GM23248 (cell line): ENCODE measurements at regions not wholly inside any gene's neighbourhood (a gene's known extent, or its start where the extent isn't known, plus 50 kb on each side); places are given as distances from the start of the nearest gene placed in this dataset.

ENCODE experiments used
- DNase-seq: peaks from one replicate; pipeline ENCODE4 v3.0.0-alpha.2; 2015
- H2AFZ ChIP-seq: fragments of 200-600 bp; sonication (generic); 2 replicates; pipeline ENCODE4 v1.6.1; 2016; ENCODE audit warnings: antibody characterized with exemption
- H3F3A ChIP-seq: fragments of 200-600 bp; sonication (generic); 2 replicates; pipeline ENCODE4 v1.6.1; 2016; ENCODE audit warnings: mild to moderate bottlenecking, antibody characterized with exemption, mixed run types; ENCODE audit not compliant: insufficient read depth
- H3K27ac ChIP-seq: fragments of 200-600 bp; sonication (generic); 2 replicates; pipeline ENCODE4 v1.5.1; 2016; ENCODE audit warnings: mild to moderate bottlenecking
- H3K27me3 ChIP-seq: fragments of 200-600 bp; sonication (generic); replicated peaks from 2 replicates; pipeline ENCODE4 v1.6.1; 2016; ENCODE audit warnings: mild to moderate bottlenecking; ENCODE audit not compliant: insufficient read depth
- H3K36me3 ChIP-seq: fragments of 200-600 bp; sonication (generic); 2 replicates; pipeline ENCODE4 v1.6.1; 2016; ENCODE audit warnings: low read depth, mild to moderate bottlenecking
- H3K4me1 ChIP-seq: fragments of 200-600 bp; sonication (generic); 2 replicates; pipeline ENCODE4 v1.6.1; 2016; ENCODE audit warnings: mild to moderate bottlenecking; ENCODE audit not compliant: insufficient read depth
- H3K4me2 ChIP-seq: fragments of 200-600 bp; sonication (generic); one replicate; pipeline ENCODE4 v1.6.1; 2016; ENCODE audit warnings: mild to moderate bottlenecking; ENCODE audit not compliant: unreplicated experiment
- H3K4me3 ChIP-seq: fragments of 200-600 bp; sonication (generic); 2 replicates; pipeline ENCODE4 v1.5.1; 2016; ENCODE audit warnings: mild to moderate bottlenecking
- H3K79me2 ChIP-seq: fragments of 200-600 bp; sonication (generic); 2 replicates; pipeline ENCODE4 v1.6.1; 2016; ENCODE audit warnings: mild to moderate bottlenecking; ENCODE audit not compliant: insufficient read depth
- H3K9ac ChIP-seq: fragments of 200-600 bp; sonication (generic); 2 replicates; pipeline ENCODE4 v1.6.1; 2016; ENCODE audit warnings: mild to moderate bottlenecking
- H3K9me2 ChIP-seq: fragments of 200-600 bp; sonication (generic); 2 replicates; pipeline ENCODE4 v1.6.1; 2016; ENCODE audit warnings: mixed run types, mild to moderate bottlenecking, moderate library complexity; ENCODE audit not compliant: insufficient read depth
- H3K9me3 ChIP-seq: fragments of 200-600 bp; sonication (generic); one replicate; pipeline ENCODE4 v1.6.1; 2017; ENCODE audit warnings: low read depth
- H4K20me1 ChIP-seq: fragments of 200-600 bp; sonication (generic); 2 replicates; pipeline ENCODE4 v1.6.0; 2016; ENCODE audit not compliant: insufficient read depth
- EZH2 ChIP-seq: fragments of 200-600 bp; sonication (generic); IDR thresholded peaks from 2 replicates; pipeline ENCODE4 v1.6.1; 2018; ENCODE audit warnings: antibody characterized with exemption, mild to moderate bottlenecking; ENCODE audit not compliant: insufficient read depth, poor library complexity, severe bottlenecking
- EZH2phosphoT487 ChIP-seq: fragments of 200-600 bp; sonication (generic); IDR thresholded peaks from 2 replicates; pipeline ENCODE4 v1.6.1; 2018; ENCODE audit warnings: antibody characterized with exemption, moderate library complexity, mild to moderate bottlenecking, low read depth; ENCODE audit not compliant: insufficient read depth
- WGBS, 2 experiments: methylation state at CpG; one replicate each; pipeline ENCODE4 v1.1.6; 2015 to 2017; ENCODE audit warnings: low lambda C conversion rate in 2 of 2, low coverage in 1 of 2; ENCODE audit errors: missing lambda C conversion rate in 2 of 2; 5-methylcytosine and 5-hydroxymethylcytosine counted together
- in situ Hi-C: fragments of 300-500 bp; cut with MboI; formaldehyde crosslinking; loops from 2 replicates; pipeline ENCODE4 v1.15.0; 2020

DNA sequence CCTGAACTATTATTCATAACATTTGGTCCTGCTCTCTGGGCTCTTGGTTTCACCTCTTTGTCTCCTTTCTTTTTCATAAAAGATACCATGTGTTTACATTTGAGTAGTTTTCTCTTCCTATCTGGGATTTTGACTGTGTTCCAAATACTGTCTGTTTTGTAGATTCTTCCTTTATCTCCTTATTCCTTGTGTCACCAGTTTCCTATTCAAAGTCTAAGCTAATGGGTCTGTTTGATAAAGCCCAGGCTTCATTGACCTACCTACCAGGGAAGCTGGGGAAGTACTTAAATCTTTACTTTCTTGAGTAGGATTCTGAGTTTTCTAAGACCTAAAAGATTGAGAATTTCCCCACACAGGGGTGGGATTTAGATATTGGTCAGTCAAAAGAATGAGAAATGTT lies 409.5 kb downstream of the RAPGEF2 start:
- Histone ChIP-seq H3K4me3 (no peak overlapping the region), H3K79me2 (no peaks in the 10 kb centered on the region), H2AFZ (no peak overlapping the region), H3K9me3 (no peaks in the 10 kb centered on the region), H3K4me2 (no peak overlapping the region), H3K9me2 (no peaks in the 10 kb centered on the region), H3K36me3 (no peaks in the 10 kb centered on the region), H3K9ac (no peak overlapping the region), H3K4me1 (no peaks in the 10 kb centered on the region), H4K20me1 (no peaks in the 10 kb centered on the region), H3F3A (no peaks in the 10 kb centered on the region), H3K27me3 (peaks cover under 1% of the 10 kb centered on the region; the same call in 1 of the 2 replicates), H3K27ac (no peak overlapping the region)
- in situ Hi-C loops: no loop called here
- no peak for TF ChIP-seq EZH2
- TF ChIP-seq EZH2phosphoT487: no peak
- DNase-seq: no peak

DNA sequence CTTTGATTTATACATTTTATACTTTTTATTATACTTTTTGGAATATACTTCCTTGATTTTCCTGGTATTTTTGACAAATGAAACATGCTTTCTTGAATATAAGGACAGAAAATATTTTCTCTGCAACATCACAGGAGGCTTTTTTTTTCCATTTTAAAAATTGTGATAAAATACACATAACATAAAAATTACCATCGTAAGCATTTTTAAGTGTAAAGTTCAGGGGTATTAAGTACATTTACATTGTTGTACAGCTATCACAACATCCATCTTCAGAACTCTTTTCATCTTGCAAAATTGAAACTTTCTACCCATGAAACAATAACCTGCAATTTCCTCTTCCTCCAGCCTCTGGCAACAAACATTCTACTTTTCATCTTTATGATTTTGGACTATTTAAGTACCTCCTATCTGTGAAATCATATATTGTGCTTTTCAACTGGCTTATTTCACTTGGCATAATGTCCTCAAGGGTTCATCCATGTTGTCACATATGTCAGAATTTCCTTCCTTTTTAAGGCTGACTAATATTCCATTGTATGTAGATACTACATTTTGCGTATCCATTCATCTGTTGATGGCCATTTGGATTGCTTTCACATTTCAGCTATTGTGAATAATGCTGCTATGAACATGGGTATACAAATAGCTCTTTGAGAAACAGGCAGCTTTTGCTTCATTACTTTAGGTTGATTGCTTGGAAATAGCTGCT lies 412.6 kb downstream of the RAPGEF2 start:
- Histone ChIP-seq H3K27me3 (no peaks in the 10 kb centered on the region), H3F3A (no peaks in the 10 kb centered on the region), H3K9me3 (no peaks in the 10 kb centered on the region), H3K79me2 (no peaks in the 10 kb centered on the region), H3K4me2 (no peak overlapping the region), H3K27ac (no peak overlapping the region), H3K9me2 (no peaks in the 10 kb centered on the region), H4K20me1 (no peaks in the 10 kb centered on the region), H3K36me3 (no peaks in the 10 kb centered on the region), H3K4me3 (no peak overlapping the region), H2AFZ (no peak overlapping the region), H3K4me1 (no peaks in the 10 kb centered on the region), H3K9ac (no peak overlapping the region)
- WGBS, 2 experiments: 22 to 26% methylated on average over 2 of the region's 2 CpGs
- in situ Hi-C loops: no loop called here
- no peak for DNase-seq
- TF ChIP-seq EZH2: no peak
- no peak for TF ChIP-seq EZH2phosphoT487

DNA sequence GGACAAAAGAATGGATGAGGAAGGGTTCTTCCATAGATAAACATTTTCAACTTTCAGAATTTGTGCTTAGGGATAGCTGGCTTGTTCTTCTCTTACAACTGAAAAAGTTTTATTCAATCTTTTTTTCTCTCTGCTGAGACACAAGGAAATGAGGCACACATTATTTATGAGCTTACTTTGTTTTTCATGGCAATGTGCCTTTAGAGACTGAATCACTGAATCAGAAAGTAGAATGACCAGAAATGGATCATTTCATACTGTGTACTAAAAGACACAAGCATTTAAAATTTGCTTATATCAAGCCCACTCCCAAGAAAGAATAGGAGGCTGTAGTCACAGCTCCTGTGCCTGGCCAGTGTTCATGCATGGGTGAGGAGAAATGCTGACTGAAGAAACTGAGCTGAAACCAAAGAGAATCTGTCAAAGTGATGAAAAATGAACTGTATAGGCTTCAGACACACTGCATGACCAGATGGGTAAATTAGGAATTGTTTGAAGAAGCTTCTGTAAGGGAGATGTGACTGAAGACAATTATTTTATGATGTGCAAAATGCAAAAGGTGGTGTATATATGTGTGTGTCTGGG lies 413.8 kb downstream of the RAPGEF2 start:
- no peak overlapping the region for H3K27ac ChIP-seq
- H3K36me3 ChIP-seq: no peaks in the 10 kb centered on the region
- no peak overlapping the region for H3K4me2 ChIP-seq
- in situ Hi-C loops: no loop called here
- no peaks in the 10 kb centered on the region for H3K9me3 ChIP-seq
- no peaks in the 10 kb centered on the region for H3K27me3 ChIP-seq
- H4K20me1 ChIP-seq: no peaks in the 10 kb centered on the region
- no peaks in the 10 kb centered on the region for H3K79me2 ChIP-seq
- no peaks in the 10 kb centered on the region for H3F3A ChIP-seq
- no peak overlapping the region for H2AFZ ChIP-seq
- no peak overlapping the region for H3K4me3 ChIP-seq
- no peaks in the 10 kb centered on the region for H3K9me2 ChIP-seq
- H3K4me1 ChIP-seq: no peaks in the 10 kb centered on the region
- TF ChIP-seq EZH2phosphoT487 (no peak), EZH2 (no peak)
- peak; percentile 33 for DNase-seq
- H3K9ac ChIP-seq: no peak overlapping the region

DNA sequence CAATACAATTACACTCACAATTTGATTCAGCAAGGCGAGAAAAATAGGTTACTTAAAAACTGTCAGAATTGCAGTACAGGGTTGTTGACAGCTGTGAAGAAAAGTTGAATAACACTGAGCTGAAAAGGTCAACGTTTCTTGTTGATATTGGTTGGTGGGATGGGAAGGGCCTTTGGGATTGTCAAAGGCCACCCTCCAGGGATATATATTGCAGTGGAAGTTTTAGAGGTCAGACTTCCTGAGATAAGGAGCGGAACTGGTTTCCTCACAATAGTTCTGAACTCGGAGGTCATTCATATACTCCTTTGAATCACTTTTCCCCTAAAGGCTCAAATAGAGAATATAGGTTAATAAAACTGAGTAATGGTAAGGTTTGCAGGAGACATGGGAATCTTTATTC lies 417.2 kb downstream of the RAPGEF2 start:
- H3K27me3 ChIP-seq: no peaks in the 10 kb centered on the region
- DNase-seq: no peak
- H2AFZ ChIP-seq: no peak overlapping the region
- 36 to 39% methylated on average over 4 of the region's 4 CpGs for WGBS, 2 experiments
- H3F3A ChIP-seq: no peaks in the 10 kb centered on the region
- H4K20me1 ChIP-seq: no peaks in the 10 kb centered on the region
- no peaks in the 10 kb centered on the region for H3K9me2 ChIP-seq
- H3K4me2 ChIP-seq: no peak overlapping the region
- no peak overlapping the region for H3K27ac ChIP-seq
- TF ChIP-seq EZH2 (no peak), EZH2phosphoT487 (no peak)
- no peaks in the 10 kb centered on the region for H3K79me2 ChIP-seq
- no peak overlapping the region for H3K9ac ChIP-seq
- H3K4me3 ChIP-seq: no peak overlapping the region
- in situ Hi-C loops: no loop called here
- no peaks in the 10 kb centered on the region for H3K4me1 ChIP-seq
- H3K9me3 ChIP-seq: no peaks in the 10 kb centered on the region
- H3K36me3 ChIP-seq: no peaks in the 10 kb centered on the region

DNA sequence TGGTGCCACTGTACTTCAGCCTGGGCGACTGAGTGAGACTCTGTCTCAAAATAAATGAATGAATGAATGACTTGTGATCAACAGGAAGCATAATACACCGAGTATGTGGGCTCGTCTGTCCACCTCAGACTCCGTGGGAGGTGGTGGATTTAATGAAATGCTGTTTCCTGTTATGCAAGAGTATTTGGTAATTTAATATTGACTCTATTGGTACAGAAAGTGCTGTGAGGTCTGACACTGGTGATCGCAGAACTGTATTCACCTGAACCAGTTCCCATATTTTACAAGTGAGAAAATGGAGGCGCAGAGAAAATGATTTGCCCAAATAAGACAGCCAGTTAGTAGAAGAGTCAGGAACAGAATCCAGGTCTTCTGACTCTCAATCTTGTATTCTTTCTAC lies 423.3 kb downstream of the RAPGEF2 start:
- Histone ChIP-seq H2AFZ (no peak overlapping the region), H3K79me2 (no peaks in the 10 kb centered on the region), H3K9me2 (no peaks in the 10 kb centered on the region), H3K4me2 (no peak overlapping the region), H4K20me1 (no peaks in the 10 kb centered on the region), H3K9ac (no peak overlapping the region), H3K4me3 (no peak overlapping the region), H3K27me3 (no peaks in the 10 kb centered on the region), H3F3A (no peaks in the 10 kb centered on the region), H3K9me3 (no peaks in the 10 kb centered on the region), H3K4me1 (no peaks in the 10 kb centered on the region), H3K27ac (no peak overlapping the region), H3K36me3 (no peaks in the 10 kb centered on the region)
- 52 to 55% methylated on average over 6 of the region's 6 CpGs for WGBS, 2 experiments
- in situ Hi-C loops: no loop called here
- no peak for TF ChIP-seq EZH2phosphoT487
- DNase-seq: no peak
